Neural progenitor cell (in vitro differentiated cells): ENCODE measurements at regions not wholly inside any gene's neighbourhood (a gene's known extent, or its start where the extent isn't known, plus 50 kb on each side); places are given as distances from the start of the nearest gene placed in this dataset.

Experiments
- CTCF ChIP-seq: fragments of 200-600 bp; sonication (generic); IDR thresholded peaks from 2 replicates; pipeline ENCODE4 v1.5.1; 2017; ENCODE audit warnings: antibody characterized with exemption, mild to moderate bottlenecking
- EZH2phosphoT487 ChIP-seq: fragments of 200-600 bp; sonication (generic); IDR thresholded peaks from 2 replicates; pipeline ENCODE4 v1.6.1; 2017; ENCODE audit warnings: antibody characterized with exemption

- TF ChIP-seq CTCF, result no peak
- no peak for TF ChIP-seq EZH2phosphoT487
These were observed 190.8 kb downstream of the ERMARD start for GRCh38 chr6:169942173-169942572.
